ENCODE measurements at regions not wholly inside any gene's neighbourhood (a gene's known extent, or its start where the extent isn't known, plus 50 kb on each side); places are given as distances from the start of the nearest gene placed in this dataset.

- DNase-seq (ENCODE audit: low spot score), result no peak
- intact Hi-C loops (cut with micrococcal nuclease), result no loop called here
- H3K4me1 Mint-ChIP-seq (ENCODE audit: low read depth), result no peaks in the 10 kb centered on the region
- no peak overlapping the region for H3K27ac Mint-ChIP-seq
- peaks cover 24% of the 10 kb centered on the region for H3K27me3 Mint-ChIP-seq (ENCODE audit: low read depth)
- H3K4me3 Mint-ChIP-seq (ENCODE audit: low read depth), result no peak overlapping the region
- no peaks in the 10 kb centered on the region for H3K9me3 Mint-ChIP-seq
- H3K36me3 Mint-ChIP-seq (ENCODE audit: low read depth), result no peaks in the 10 kb centered on the region
These were observed 139.2 kb downstream of the TPRA1 start for GRCh38 chr3:127451321-127451720.

- Mint-ChIP-seq H3K27ac (no peak overlapping the region), H3K9me3 (no peaks in the 10 kb centered on the region), H3K36me3 (ENCODE audit: low read depth) (no peaks in the 10 kb centered on the region), H3K4me3 (ENCODE audit: low read depth) (no peak overlapping the region), H3K4me1 (ENCODE audit: low read depth) (no peaks in the 10 kb centered on the region), H3K27me3 (ENCODE audit: low read depth) (peaks cover 17% of the 10 kb centered on the region)
- intact Hi-C loops (cut with micrococcal nuclease), result no loop called here
- no peak for DNase-seq (ENCODE audit: low spot score)
These were observed 140.2 kb downstream of the TPRA1 start for GRCh38 chr3:127450331-127450730.

DNA sequence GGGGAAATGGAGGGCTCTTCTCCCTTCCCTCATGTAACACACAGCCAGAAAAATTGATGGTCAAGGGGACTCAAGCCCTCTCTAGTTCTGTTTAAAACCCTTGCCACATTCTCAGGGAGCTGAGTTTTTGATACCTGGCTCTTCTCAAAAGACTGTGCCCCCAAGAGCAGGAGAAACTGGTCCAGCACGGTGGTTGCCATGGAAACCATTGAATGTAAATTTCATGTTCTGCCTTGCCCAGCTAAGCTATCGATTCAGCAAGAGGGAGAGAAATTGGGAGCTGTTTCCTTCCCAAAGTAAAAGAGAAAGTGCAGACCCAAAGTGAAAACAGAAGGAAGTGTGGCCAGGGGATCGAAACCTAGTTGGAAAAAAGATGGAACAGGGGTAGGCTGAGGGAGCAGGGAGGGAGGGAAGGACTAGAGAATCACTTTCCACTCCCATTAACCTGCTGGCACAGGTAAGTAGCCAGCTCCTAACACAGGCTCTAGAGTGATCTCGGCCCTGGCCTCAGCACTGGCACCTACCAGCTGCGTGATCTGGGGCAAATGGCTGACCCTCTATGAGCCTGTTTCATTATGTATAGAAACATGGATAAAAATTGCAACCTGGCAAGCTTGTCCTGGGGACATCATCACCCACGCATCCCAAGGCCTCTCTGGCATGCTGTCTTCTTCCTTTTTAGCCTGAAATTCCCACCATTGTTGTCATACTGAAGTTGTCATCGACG is 140.9 kb downstream of the TPRA1 start:
- H3K36me3 Mint-ChIP-seq (ENCODE audit: low read depth), result no peaks in the 10 kb centered on the region
- no peak for DNase-seq (ENCODE audit: low spot score)
- H3K27me3 Mint-ChIP-seq (ENCODE audit: low read depth), result peaks cover 11% of the 10 kb centered on the region
- H3K4me3 Mint-ChIP-seq (ENCODE audit: low read depth), result no peak overlapping the region
- H3K27ac Mint-ChIP-seq, result no peak overlapping the region
- no peaks in the 10 kb centered on the region for H3K9me3 Mint-ChIP-seq
- intact Hi-C loops (cut with micrococcal nuclease), result no loop called here
- no peaks in the 10 kb centered on the region for H3K4me1 Mint-ChIP-seq (ENCODE audit: low read depth)

DNA sequence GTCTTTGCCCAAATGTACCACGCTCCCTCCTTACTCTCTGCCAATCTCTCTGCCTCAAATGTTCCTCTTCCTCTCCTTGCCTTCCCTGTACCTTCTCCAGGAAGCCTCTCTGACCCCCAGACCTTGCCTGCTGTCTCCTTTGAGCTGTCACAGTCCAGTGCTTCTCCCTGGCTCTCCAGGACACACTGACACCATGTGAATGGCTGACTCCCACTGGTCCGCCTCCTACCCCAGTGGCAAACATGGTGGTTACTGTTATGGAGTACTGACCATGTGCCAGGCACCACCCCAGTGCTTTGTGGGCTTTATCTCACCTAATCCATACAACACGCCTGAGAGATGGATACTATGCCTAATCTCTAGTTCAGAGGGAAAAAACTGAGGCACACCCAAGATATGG is 141.9 kb downstream of the TPRA1 start:
- no peaks in the 10 kb centered on the region for H3K9me3 Mint-ChIP-seq
- DNase-seq (ENCODE audit: low spot score), result no peak
- intact Hi-C loops (cut with micrococcal nuclease), result no loop called here
- no peaks in the 10 kb centered on the region for H3K36me3 Mint-ChIP-seq (ENCODE audit: low read depth)
- no peaks in the 10 kb centered on the region for H3K4me1 Mint-ChIP-seq (ENCODE audit: low read depth)
- H3K27ac Mint-ChIP-seq, result no peak overlapping the region
- H3K4me3 Mint-ChIP-seq (ENCODE audit: low read depth), result no peak overlapping the region
- H3K27me3 Mint-ChIP-seq (ENCODE audit: low read depth), result peaks cover 6% of the 10 kb centered on the region

- Mint-ChIP-seq H3K27ac (no peak overlapping the region), H3K27me3 (ENCODE audit: low read depth) (peaks cover 2% of the 10 kb centered on the region)
These were observed 142.4 kb downstream of the TPRA1 start for GRCh38 chr3:127448161-127448561.

GRCh38 chr3:127446756-127447155 is 143.8 kb downstream of the TPRA1 start:
- no peak for DNase-seq (ENCODE audit: low spot score)
- intact Hi-C loops (cut with micrococcal nuclease), result no loop called here
- no peaks in the 10 kb centered on the region for H3K36me3 Mint-ChIP-seq (ENCODE audit: low read depth)
- no peaks in the 10 kb centered on the region for H3K4me1 Mint-ChIP-seq (ENCODE audit: low read depth)
- no peak overlapping the region for H3K27ac Mint-ChIP-seq
- no peak overlapping the region for H3K4me3 Mint-ChIP-seq (ENCODE audit: low read depth)
- no peaks in the 10 kb centered on the region for H3K27me3 Mint-ChIP-seq (ENCODE audit: low read depth)
- no peaks in the 10 kb centered on the region for H3K9me3 Mint-ChIP-seq

More at GRCh38 chr3:127448161-127448561, 142.4 kb downstream of the TPRA1 start:
- no peak for DNase-seq (ENCODE audit: low spot score)
- Mint-ChIP-seq H3K36me3 (ENCODE audit: low read depth) (no peaks in the 10 kb centered on the region), H3K4me1 (ENCODE audit: low read depth) (no peaks in the 10 kb centered on the region), H3K9me3 (no peaks in the 10 kb centered on the region), H3K4me3 (ENCODE audit: low read depth) (no peak overlapping the region)
- intact Hi-C loops (cut with micrococcal nuclease), result no loop called here

DNA sequence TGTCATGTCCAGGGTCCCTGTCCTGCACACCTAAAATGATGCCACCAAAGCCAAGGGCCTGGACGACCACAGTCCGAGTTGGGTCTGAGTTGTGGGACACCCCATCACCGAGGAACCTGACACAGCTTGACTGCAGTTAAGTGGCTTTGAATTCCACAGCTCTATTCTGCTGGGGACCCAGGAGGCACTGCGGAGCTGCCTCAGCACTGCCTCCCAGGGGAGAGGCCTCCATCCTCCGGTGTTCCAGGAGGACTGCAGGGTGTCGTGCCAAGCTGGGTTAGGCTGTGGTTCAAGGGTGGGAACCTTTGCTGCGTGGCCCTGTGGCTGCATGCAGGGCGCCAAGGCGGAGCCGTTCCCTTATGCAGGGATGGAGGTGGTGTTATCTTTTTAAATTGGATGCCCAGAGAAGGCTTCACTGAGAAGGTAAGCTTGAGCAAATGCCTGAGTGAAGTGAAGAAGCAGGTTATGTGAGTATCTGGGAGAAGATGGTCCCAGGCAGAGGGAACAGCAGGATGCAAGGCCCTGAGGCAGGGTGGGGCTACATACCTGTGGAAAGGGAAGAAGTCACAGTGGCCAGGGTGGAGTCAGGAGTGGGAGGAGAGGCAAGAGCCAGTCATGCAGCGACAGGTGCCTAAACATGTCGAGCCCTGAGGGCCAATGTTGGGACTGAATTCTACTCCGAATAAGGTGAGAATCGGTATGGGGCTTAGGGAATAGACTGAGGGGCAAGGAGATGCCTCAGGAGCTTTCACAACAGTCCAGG is 144.8 kb downstream of the TPRA1 start:
- Mint-ChIP-seq H3K36me3 (ENCODE audit: low read depth) (no peaks in the 10 kb centered on the region), H3K4me3 (ENCODE audit: low read depth) (no peak overlapping the region), H3K9me3 (no peaks in the 10 kb centered on the region), H3K27me3 (ENCODE audit: low read depth) (no peaks in the 10 kb centered on the region), H3K27ac (no peak overlapping the region), H3K4me1 (ENCODE audit: low read depth) (no peaks in the 10 kb centered on the region)
- intact Hi-C loops (cut with micrococcal nuclease), result no loop called here
- DNase-seq (ENCODE audit: low spot score), result no peak

GRCh38 chr3:127444761-127445160 is 145.8 kb downstream of the TPRA1 start:
- H3K4me3 Mint-ChIP-seq (ENCODE audit: low read depth), result no peak overlapping the region
- no peaks in the 10 kb centered on the region for H3K4me1 Mint-ChIP-seq (ENCODE audit: low read depth)
- no peaks in the 10 kb centered on the region for H3K27me3 Mint-ChIP-seq (ENCODE audit: low read depth)
- H3K36me3 Mint-ChIP-seq (ENCODE audit: low read depth), result no peaks in the 10 kb centered on the region
- no peaks in the 10 kb centered on the region for H3K9me3 Mint-ChIP-seq
- H3K27ac Mint-ChIP-seq, result no peak overlapping the region
- intact Hi-C loops (cut with micrococcal nuclease), result no loop called here
- DNase-seq (ENCODE audit: low spot score), result no peak

GRCh38 chr3:127443581-127444375 is 146.8 kb downstream of the TPRA1 start:
- no peaks in the 10 kb centered on the region for H3K36me3 Mint-ChIP-seq (ENCODE audit: low read depth)
- H3K4me3 Mint-ChIP-seq (ENCODE audit: low read depth), result no peak overlapping the region
- intact Hi-C loops (cut with micrococcal nuclease), result no loop called here
- no peak overlapping the region for H3K27ac Mint-ChIP-seq
- H3K27me3 Mint-ChIP-seq (ENCODE audit: low read depth), result no peaks in the 10 kb centered on the region
- H3K4me1 Mint-ChIP-seq (ENCODE audit: low read depth), result no peaks in the 10 kb centered on the region
- no peaks in the 10 kb centered on the region for H3K9me3 Mint-ChIP-seq
- DNase-seq (ENCODE audit: low spot score), result no peak

DNA sequence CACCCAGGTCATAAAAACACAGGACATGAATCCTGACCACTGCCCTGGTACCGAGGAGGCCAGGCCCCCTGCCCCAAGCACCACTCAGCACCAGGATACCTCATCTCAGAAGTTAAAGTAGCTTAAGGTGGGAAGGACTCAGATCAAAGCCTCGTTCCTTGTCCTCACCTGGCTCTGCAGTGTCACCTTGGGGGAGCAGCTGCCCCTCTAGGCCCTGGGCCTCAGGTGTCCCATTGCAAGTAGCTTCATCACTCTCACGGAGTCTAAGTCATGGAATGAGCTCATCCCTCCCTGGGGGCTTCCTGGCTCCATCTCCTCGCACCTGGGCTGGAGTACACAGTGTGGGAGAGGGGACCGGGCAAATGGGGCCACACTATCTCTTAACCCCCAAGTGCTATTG is 148.0 kb downstream of the TPRA1 start:
- H3K4me1 Mint-ChIP-seq (ENCODE audit: low read depth), result no peaks in the 10 kb centered on the region
- no peak overlapping the region for H3K27ac Mint-ChIP-seq
- no peak for DNase-seq (ENCODE audit: low spot score)
- H3K4me3 Mint-ChIP-seq (ENCODE audit: low read depth), result no peak overlapping the region
- no peaks in the 10 kb centered on the region for H3K27me3 Mint-ChIP-seq (ENCODE audit: low read depth)
- intact Hi-C loops (cut with micrococcal nuclease), result no loop called here
- no peaks in the 10 kb centered on the region for H3K9me3 Mint-ChIP-seq
- H3K36me3 Mint-ChIP-seq (ENCODE audit: low read depth), result no peaks in the 10 kb centered on the region

DNA sequence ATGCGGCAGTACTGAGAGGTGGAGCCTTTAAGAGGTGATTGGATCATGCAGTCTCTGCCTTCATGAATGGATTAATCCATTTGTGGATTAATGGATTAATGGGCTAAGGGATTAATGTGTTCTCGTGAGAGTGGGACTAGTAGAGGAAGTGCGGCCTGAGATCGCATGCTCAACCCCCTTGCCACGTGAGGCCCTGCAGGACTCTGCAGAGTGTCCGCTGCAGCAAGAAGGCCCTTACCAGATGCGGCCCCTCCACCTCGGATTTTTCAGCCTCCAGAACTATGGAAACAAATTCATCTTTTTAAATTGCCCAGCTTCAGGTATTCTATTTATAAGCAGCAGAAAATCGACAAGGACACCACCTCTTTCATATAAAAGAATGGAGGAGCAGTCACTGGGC is 148.8 kb downstream of the TPRA1 start:
- intact Hi-C loops (cut with micrococcal nuclease), result no loop called here
- no peaks in the 10 kb centered on the region for H3K4me1 Mint-ChIP-seq (ENCODE audit: low read depth)
- H3K27ac Mint-ChIP-seq, result no peak overlapping the region
- DNase-seq (ENCODE audit: low spot score), result no peak
- H3K4me3 Mint-ChIP-seq (ENCODE audit: low read depth), result no peak overlapping the region
- no peaks in the 10 kb centered on the region for H3K36me3 Mint-ChIP-seq (ENCODE audit: low read depth)
- H3K9me3 Mint-ChIP-seq, result no peaks in the 10 kb centered on the region
- H3K27me3 Mint-ChIP-seq (ENCODE audit: low read depth), result no peaks in the 10 kb centered on the region

DNA sequence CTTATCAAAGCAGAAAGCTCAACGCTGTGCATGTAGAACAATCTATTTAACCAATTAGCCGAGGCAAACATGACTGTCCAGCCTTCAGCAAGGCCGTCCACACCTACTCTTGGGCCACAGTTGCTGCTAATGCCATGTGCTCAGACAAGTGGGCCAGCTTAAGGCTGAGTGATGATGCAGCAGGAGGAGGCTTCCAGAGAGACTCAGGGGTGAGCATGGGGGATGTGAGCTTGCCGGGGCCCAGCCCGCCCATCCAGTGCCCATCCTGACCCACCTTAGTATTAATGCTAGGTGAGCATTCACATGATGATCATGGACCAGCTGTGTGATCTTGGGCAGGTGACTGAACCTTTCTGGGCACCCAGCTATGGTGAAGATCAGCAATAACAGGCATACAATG is 150.1 kb downstream of the TPRA1 start:
- Mint-ChIP-seq H3K27me3 (ENCODE audit: low read depth) (peaks cover 2% of the 10 kb centered on the region), H3K4me3 (ENCODE audit: low read depth) (no peak overlapping the region), H3K27ac (no peak overlapping the region), H3K4me1 (ENCODE audit: low read depth) (no peaks in the 10 kb centered on the region), H3K9me3 (no peaks in the 10 kb centered on the region), H3K36me3 (ENCODE audit: low read depth) (no peaks in the 10 kb centered on the region)
- intact Hi-C loops (cut with micrococcal nuclease), result no loop called here
- no peak for DNase-seq (ENCODE audit: low spot score)

DNA sequence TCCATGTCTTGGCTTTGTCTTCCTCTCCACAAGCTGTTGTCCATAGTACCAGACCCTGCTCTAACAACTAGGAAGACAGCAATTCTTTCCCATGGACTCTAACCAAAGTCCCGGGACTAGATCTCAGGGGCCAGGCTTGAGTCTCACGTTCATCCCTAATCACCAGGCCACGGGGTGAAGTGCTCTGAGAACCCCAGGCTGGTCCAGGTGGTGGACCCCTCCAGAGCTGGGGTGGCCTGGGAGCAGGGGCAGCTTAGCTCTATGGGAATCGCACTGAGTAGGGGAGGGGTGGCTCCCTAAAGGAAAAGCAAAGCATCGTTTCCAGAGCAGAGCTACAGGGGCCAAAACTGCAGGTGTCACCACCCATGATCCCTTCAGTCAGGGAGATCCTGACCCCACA is 150.9 kb downstream of the TPRA1 start:
- Mint-ChIP-seq H3K9me3 (no peaks in the 10 kb centered on the region), H3K27me3 (ENCODE audit: low read depth) (peaks cover 2% of the 10 kb centered on the region), H3K4me1 (ENCODE audit: low read depth) (no peaks in the 10 kb centered on the region), H3K27ac (no peak overlapping the region), H3K4me3 (ENCODE audit: low read depth) (no peak overlapping the region), H3K36me3 (ENCODE audit: low read depth) (no peaks in the 10 kb centered on the region)
- intact Hi-C loops (cut with micrococcal nuclease), result no loop called here
- no peak for DNase-seq (ENCODE audit: low spot score)

All from activated T-helper 2 cell treated with anti-CD3 and anti-CD28 coated beads, Interferon-gamma antibody, Interleukin-2, Interleukin-4, amounts not matched to agents 10 μg/mL and 5 μg/mL and 100 μg/mL, durations not matched to agents 14 hours and 24 hours and 36 hours (primary cell).